Breast epithelium (tissue), 4 donors: ENCODE measurements at regions not wholly inside any gene's neighbourhood (a gene's known extent, or its start where the extent isn't known, plus 50 kb on each side); places are given as distances from the start of the nearest gene placed in this dataset.

ENCODE experiments used
- DNase-seq, 2 donors: peaks; one replicate each; pipeline ENCODE4 v3.0.0-alpha.2; 2019; ENCODE audit warnings: low spot score in 2 of 2
- H3K27ac ChIP-seq, 2 donors: fragments of 200-600 bp; sonication (generic) in 1 of 2; one replicate each; pipeline ENCODE4 v1.5.1; 2016 to 2019; ENCODE audit warnings: mild to moderate bottlenecking in 1 of 2
- H3K27me3 ChIP-seq, 2 donors: fragments of 200-600 bp; sonication (generic) in 1 of 2; one replicate each; pipeline versions ENCODE4 v1.5.1 to v1.6.0; 2017 to 2019; ENCODE audit warnings: control low read depth in 1 of 2, mild to moderate bottlenecking in 1 of 2
- H3K36me3 ChIP-seq: fragments of 200-600 bp; one replicate; pipeline ENCODE4 v1.5.1; 2019
- H3K4me1 ChIP-seq, 2 donors: fragments of 200-600 bp; sonication (generic); one replicate each; pipeline ENCODE4 v1.5.1; 2016 to 2019; ENCODE audit warnings: control low read depth in 1 of 2
- H3K4me3 ChIP-seq, 3 donors: fragments of 200-600 bp; sonication (generic); 1 replicate in 2 of 3; 2 replicates in 1 of 3; pipeline ENCODE4 v1.5.1; 2016 to 2019; ENCODE audit warnings: mild to moderate bottlenecking in 3 of 3, moderate library complexity in 2 of 3
- H3K9me3 ChIP-seq, 2 donors: fragments of 200-600 bp; sonication (generic) in 1 of 2; one replicate each; pipeline ENCODE4 v1.5.1; 2016 to 2019; ENCODE audit warnings: control low read depth in 1 of 2
- POLR2A ChIP-seq: fragments of 450-650 bp; IDR thresholded peaks from one replicate; pipeline ENCODE4 v1.6.1; 2016; ENCODE audit warnings: antibody characterized with exemption, mild to moderate bottlenecking, moderate library complexity
- POLR2AphosphoS5 ChIP-seq, 3 donors: sonication (generic); formaldehyde crosslinking; IDR thresholded peaks; one replicate each; pipeline ENCODE4 v1.6.1; 2017; ENCODE audit warnings: antibody characterized with exemption in 3 of 3
- intact Hi-C: fragments of 100-400 bp; cut with DNase I; formaldehyde crosslinking; loops from one replicate; pipeline ENCODE4 v1.15.1; 2023; ENCODE audit warnings: low total_unique reads
- TF ChIP-seq, protein P1 (sequence below), 3 donors: fragments of 450-650 bp; IDR thresholded peaks; one replicate each; pipeline ENCODE4 v1.5.1; 2016 to 2017; ENCODE audit warnings: antibody characterized with exemption in 3 of 3, mild to moderate bottlenecking in 3 of 3, moderate library complexity in 3 of 3

DNA sequence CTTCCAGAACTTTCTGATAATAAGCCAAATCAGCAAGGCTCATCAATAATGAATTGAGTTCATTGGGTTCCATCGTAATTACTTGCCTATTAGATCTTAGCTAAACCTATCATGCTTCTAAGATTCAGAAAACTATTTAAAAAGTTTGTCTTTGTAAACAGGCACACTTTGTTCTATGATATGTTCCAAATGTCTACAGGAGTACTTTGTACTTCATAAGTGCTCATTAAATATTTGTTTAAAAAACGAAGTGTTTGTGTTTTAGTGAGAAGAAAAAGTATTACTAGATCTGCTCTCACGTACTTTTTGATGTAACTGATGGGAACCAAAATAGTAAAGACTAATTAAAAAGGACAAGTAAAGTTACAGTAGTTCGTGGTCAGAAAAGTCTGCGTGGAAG lies 172.8 kb upstream of the FLRT2 start:
- intact Hi-C loops, result no loop called here
- DNase-seq, result no peak
- Histone ChIP-seq H3K9me3 (peaks cover 0 to 6% of the 10 kb centered on the region in 2 donors), H3K4me1 (no peaks in the 10 kb centered on the region), H3K27ac (no peak overlapping the region), H3K27me3 (no peaks in the 10 kb centered on the region), H3K4me3 (no peak overlapping the region), H3K36me3 (no peaks in the 10 kb centered on the region)
- TF ChIP-seq, protein P1, sequence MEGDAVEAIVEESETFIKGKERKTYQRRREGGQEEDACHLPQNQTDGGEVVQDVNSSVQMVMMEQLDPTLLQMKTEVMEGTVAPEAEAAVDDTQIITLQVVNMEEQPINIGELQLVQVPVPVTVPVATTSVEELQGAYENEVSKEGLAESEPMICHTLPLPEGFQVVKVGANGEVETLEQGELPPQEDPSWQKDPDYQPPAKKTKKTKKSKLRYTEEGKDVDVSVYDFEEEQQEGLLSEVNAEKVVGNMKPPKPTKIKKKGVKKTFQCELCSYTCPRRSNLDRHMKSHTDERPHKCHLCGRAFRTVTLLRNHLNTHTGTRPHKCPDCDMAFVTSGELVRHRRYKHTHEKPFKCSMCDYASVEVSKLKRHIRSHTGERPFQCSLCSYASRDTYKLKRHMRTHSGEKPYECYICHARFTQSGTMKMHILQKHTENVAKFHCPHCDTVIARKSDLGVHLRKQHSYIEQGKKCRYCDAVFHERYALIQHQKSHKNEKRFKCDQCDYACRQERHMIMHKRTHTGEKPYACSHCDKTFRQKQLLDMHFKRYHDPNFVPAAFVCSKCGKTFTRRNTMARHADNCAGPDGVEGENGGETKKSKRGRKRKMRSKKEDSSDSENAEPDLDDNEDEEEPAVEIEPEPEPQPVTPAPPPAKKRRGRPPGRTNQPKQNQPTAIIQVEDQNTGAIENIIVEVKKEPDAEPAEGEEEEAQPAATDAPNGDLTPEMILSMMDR (IDR thresholded peaks at IDR 0.05), result no peak
- TF ChIP-seq POLR2AphosphoS5 (IDR thresholded peaks at IDR 0.05), result no peak
- no peak for TF ChIP-seq POLR2A

DNA sequence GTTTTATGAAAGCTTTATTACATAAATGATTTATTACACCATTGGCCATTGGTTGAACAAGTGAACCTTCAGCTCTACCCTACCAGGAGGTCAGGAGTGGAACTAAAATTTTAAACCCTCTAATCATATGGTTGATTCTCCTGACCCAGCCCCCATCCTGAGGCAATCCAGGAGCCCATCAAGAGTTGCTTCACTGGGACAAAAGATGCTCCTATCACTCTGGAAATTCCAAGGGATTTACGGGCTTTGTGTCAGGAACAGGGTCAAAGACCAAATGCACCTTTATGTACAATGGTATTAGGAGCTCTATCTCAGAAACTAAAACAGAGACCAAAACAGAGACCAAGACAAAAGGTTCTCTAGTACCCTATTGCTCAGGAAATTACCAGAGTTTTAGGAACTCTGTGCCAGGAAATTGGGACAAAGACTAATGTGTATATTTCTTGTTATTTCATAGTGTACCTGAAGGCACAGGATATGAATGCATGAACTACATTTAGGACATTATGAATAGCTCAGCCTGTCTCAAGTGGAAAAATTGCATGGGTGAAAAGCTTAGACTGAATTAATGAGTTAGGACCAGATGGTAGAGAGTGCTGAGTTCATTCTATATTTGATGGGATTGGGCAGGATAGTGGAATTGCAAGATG lies 171.7 kb upstream of the FLRT2 start:
- Histone ChIP-seq H3K4me3 (no peak overlapping the region), H3K9me3 (peaks cover 0 to 6% of the 10 kb centered on the region in 2 donors), H3K36me3 (no peaks in the 10 kb centered on the region), H3K4me1 (no peaks in the 10 kb centered on the region), H3K27me3 (no peaks in the 10 kb centered on the region), H3K27ac (no peak overlapping the region)
- intact Hi-C loops, result no loop called here
- DNase-seq, result no peak
- TF ChIP-seq POLR2A (no peak), POLR2AphosphoS5 (IDR thresholded peaks at IDR 0.05) (no peak)
- TF ChIP-seq, protein P1 (IDR thresholded peaks at IDR 0.05), result no peak

DNA sequence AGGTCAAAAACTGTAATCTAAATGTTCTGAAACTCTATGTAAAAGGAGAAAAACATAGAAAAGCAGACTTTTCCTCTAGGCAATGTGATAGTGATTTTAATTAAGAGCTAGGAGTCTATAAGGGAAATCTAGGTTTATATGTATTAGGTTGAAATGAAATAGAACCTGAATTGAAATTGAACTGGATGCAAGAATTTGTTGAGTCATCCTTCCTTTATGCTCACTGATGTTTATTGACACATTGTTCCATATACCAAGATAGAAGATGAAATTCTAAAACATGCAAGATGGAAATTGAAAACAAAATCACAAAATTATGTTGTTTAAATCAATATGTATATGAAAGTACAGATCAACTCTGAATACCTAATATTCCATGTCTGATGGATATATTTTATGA lies 170.4 kb upstream of the FLRT2 start:
- intact Hi-C loops, result no loop called here
- Histone ChIP-seq H3K4me1 (no peaks in the 10 kb centered on the region), H3K36me3 (no peaks in the 10 kb centered on the region), H3K9me3 (no peaks in the 10 kb centered on the region), H3K27me3 (no peaks in the 10 kb centered on the region), H3K4me3 (no peak overlapping the region), H3K27ac (no peak overlapping the region)
- TF ChIP-seq POLR2AphosphoS5 (IDR thresholded peaks at IDR 0.05), result no peak
- TF ChIP-seq POLR2A, result no peak
- TF ChIP-seq, protein P1 (IDR thresholded peaks at IDR 0.05), result no peak
- DNase-seq, result no peak

DNA sequence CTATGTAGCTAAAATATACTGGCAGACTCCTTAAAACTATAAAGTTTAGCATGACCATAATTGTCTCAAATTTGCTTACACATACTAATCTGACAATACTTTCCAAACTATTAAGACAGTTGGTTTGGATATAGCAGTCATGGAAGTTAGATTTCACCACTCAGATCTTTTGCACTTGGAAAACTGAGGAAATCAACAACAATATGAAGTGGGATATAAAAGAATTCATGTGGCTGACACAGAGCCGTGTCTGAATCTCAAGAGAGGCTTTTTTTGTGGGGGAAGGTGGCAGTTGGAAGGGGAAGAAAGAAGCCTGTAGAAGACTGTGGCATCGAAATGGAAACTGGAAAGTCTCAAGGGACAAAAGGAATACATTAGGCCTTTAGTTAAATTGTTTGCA lies 166.6 kb upstream of the FLRT2 start:
- H3K27ac ChIP-seq, result no peak overlapping the region
- intact Hi-C loops, result no loop called here
- H3K27me3 ChIP-seq, result no peaks in the 10 kb centered on the region
- no peak overlapping the region for H3K4me3 ChIP-seq
- DNase-seq, result no peak
- H3K4me1 ChIP-seq, result no peaks in the 10 kb centered on the region
- no peaks in the 10 kb centered on the region for H3K9me3 ChIP-seq
- no peaks in the 10 kb centered on the region for H3K36me3 ChIP-seq
- TF ChIP-seq, protein P1 (IDR thresholded peaks at IDR 0.05), result no peak
- TF ChIP-seq POLR2A, result no peak

DNA sequence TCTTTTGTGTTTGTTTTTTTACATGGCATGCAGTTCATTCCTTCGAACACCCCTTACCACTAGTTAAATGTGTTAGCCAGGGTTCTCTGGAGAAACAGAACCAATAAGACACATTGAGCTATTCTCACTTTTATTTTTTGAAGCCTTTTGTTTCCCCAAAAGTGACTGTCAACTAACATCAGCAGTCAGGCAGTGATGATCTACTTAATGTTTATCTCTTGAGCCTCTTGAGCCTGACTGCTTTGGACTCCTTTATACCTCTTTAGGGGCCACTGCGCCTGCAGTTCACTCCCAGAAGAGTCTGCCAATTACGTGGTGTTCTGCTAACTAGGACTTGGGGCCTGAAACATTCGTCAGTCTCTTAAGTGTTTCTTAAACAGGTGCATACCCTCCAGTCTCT lies 163.7 kb upstream of the FLRT2 start:
- intact Hi-C loops, result no loop called here
- DNase-seq, result no peak
- no peaks in the 10 kb centered on the region for H3K36me3 ChIP-seq

More for the DNA sequence above, 163.7 kb upstream of the FLRT2 start:
- TF ChIP-seq, protein P1 (IDR thresholded peaks at IDR 0.05), result no peak
- TF ChIP-seq POLR2A (no peak), POLR2AphosphoS5 (IDR thresholded peaks at IDR 0.05) (no peak)
- H3K4me3 ChIP-seq, result no peak overlapping the region
- H3K4me1 ChIP-seq, result no peaks in the 10 kb centered on the region
- no peaks in the 10 kb centered on the region for H3K27me3 ChIP-seq
- H3K9me3 ChIP-seq, result peaks cover 0 to 11% of the 10 kb centered on the region in 2 donors
- no peak overlapping the region for H3K27ac ChIP-seq
